Stimulated activated CD8-positive, alpha-beta memory T cell treated with anti-CD3 and anti-CD28 coated beads, Interleukin-7, amount 100 ng/mL, for 48 hours (primary cell): ENCODE measurements at regions not wholly inside any gene's neighbourhood (a gene's known extent, or its start where the extent isn't known, plus 50 kb on each side); places are given as distances from the start of the nearest gene placed in this dataset.
"Not testable (repeated sequence)": the region's sequence is repeated elsewhere in the genome, so short reads cannot be mapped to it uniquely, and the experiment has no call there.

ENCODE experiments used
- DNase-seq, 2 donors: peaks; one replicate each; pipeline ENCODE4 v3.0.0-alpha.2; 2020; ENCODE audit warnings: low read depth in 1 of 2; ENCODE audit errors: extremely low read depth in 1 of 2

- DNase-seq = no peak
Observed at GRCh38 chr21:36591326-36591970, 107.5 kb upstream of the SIM2 start.

GRCh38 chr21:36596174-36596573 is 102.7 kb upstream of the SIM2 start:
- no peak for DNase-seq

DNA sequence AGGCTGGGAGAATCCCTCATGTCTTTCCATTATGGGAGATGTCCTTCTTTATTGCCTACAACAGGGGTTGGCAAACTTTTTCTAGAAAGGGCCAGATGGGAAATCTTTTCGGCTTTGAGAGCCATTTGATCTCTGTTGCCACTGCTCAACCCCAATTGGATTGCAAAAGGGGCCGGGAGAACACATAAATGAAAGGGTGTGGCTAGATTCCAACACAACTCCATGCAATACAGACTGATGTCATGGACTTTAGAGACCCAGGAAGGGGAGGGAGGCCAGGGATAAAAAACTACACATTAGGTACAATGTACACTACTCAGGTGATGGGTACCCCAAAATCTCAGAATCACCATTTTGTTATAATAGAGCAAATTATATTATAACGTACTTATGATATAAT is 97.6 kb upstream of the SIM2 start:
- no peak for DNase-seq

DNA sequence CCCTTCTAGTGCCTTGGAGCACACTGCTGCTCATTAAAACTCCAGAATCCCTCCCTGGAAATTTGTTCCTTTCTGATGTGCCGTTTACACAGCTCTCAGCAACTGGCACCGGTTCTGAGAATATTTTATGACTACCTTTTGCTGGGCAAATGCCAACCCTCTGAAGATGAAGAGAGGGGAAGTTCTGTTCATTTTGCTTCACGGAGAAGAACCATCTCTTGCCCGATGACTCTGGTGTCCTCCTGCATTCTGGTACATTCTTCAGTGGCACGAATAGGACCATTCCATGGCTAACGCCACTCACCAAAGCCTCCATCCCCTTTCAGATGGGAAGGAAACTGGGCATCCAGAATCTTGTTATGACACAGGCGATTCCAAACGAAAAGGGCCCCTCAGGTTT is 96.2 kb upstream of the SIM2 start:
- DNase-seq = no peak

DNA sequence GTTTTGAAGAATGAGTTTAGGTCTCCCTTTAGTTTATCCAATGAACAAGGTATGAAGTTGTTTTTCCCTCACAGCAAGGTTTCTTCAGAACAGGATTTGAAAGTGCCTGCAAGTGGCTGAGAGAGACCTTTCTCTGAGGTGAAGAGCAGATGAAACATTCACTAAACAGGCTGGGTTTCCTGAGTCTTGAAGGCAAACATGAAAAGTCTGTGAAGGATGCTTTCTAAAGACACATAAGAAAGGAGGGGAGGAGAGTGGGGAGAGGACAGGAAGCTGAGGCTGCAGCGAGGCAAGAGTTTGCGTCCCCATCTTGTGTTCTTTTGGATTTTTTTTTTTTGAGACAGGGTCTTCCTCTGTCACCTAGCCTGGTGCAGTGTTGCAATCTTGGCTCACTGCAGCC is 95.7 kb upstream of the SIM2 start:
- DNase-seq = no peak

GRCh38 chr21:36605426-36605825 is 93.5 kb upstream of the SIM2 start:
- DNase-seq = no peak

DNA sequence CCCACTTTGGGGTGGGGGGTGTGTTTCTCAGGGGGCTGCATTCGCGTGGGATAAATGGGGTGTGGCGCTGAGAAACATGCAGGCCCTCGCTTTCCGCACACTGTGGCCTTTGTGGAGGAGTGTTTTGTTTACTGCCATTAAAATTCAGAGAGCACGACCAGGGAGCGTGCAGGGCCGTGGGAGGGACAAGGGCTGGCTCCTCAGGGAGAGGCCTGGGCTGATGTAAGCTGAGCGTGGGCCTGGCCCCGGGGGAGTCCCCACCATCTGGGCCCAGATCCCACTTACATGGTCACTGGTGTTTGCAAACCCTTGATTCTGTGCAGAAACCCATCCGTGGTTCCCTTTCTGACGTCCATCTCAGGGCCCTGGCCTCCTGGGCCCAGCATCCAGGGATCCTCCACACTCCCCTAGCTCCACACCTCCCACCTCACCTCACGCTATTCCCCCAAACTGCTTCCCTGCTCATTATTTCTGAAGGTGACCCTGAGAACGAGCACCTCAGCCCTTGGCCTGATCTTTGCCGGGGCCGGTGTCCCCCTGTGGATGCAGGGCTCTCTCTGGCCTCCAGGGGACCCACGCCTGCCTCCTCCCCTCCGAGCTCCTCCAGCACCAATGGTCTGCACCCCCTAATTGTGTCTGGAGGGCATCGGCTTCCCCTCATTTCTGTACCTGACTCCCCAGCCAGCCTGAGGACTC is 92.5 kb upstream of the SIM2 start:
- no peak for DNase-seq

DNA sequence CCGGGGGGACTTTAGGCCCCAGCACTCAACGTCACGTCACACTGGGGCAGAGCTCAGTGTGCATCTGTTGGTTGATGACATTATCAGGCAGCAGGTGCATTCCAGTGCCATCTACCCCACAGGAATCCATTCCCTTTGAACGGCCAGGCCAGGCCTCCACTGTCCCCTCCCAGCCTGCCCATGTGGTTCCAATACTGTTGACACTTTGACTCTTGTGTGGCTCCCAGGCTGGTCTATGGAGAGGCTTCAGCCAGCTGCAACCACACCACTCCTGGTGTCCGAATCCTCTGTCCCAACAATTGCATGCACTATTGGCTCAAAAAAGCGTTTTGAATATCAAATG is 92.0 kb upstream of the SIM2 start:
- no peak for DNase-seq

DNA sequence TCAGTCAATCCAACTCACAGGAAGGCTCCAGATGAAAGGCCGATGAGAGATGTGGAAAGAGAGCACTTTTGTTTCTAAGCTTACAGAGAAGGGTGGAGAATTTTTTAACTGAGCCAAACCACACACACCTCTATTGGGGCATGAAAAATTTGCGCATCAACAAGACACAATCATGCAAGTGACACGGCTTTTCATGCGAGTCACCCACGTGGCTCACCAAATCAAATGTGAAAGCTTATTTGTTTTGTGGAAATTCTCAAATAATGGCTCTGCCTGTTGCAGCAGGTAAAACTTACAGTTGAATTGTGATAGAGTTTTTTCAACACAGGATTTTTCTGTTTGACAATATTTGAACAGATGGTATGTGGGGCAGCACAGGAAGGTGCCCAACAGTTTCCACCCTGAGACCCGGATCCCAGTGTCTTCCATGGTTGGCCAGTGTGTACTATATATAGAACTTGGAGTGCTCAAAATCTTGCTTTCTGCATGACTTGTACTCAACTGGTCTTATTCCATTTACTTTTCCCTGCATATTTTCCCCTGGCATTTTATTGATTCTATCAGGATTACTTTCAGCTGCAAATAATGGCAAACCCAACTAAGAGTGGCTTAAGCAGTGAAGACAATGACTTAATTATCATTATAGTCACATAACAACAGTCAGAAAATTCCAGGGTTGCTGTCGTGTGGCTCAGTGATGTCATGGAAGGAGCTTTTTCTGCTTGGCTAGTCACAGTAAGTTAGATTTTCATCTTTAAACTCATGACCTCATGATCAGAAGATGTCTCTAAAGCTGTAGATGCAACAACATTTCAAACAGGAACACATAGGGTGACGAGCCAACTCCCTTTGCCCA is 90.6 kb upstream of the SIM2 start:
- no peak for DNase-seq

DNA sequence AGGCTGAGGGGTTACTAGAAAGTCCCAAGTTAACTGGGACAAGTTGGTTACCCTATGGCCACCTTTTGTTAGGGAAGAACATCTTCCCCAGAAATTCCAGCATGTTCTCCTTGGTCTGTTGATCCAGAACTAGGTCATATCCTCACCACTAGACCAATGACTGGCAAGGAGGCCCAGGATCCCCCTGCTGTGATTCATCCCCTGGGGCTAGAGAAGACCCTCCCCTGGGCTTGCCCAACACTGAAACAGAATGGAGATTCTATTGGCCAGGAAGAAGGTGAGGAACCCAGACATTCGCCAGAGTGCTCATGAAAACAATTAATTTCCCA is 90.1 kb upstream of the SIM2 start:
- DNase-seq = no peak

DNA sequence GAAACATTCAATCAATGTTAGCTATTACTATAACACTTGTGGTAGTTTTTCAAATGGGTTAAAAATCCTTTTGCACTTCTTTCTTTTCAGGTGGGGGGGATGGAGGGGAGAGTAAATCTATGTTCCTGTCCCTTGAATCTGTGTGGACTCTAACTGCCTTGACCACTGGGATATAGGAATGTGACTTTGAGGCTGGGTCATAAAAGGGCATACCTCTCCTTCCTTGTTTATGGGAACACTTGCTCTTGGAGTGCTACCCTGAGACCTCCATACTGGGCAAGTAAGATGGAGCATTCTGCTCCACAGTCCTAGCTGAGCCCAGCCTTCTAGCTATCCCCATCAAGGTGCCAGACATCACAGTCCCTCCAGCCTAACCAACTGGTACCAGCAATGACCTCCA is 89.3 kb upstream of the SIM2 start:
- no peak for DNase-seq

DNA sequence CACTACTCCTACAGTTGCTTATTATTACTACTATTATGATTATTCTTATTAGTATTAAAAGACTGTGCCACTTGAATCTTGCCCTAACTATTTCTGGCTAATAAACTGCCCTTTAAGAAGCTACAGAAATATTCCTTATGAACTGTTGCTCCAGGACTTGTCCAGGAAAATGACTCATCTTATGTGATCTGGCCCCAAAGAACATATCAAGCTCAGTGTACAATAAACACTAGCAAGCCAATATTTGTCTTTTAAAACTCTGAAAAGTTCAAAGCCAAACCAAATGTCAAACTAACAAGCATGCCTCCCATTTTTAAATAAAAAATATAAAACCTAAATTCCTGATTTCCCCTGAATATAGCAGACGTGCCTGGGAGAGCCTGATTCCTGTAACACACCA is 88.7 kb upstream of the SIM2 start:
- no peak for DNase-seq

GRCh38 chr21:36610935-36611334 is 88.0 kb upstream of the SIM2 start:
- no peak for DNase-seq

DNA sequence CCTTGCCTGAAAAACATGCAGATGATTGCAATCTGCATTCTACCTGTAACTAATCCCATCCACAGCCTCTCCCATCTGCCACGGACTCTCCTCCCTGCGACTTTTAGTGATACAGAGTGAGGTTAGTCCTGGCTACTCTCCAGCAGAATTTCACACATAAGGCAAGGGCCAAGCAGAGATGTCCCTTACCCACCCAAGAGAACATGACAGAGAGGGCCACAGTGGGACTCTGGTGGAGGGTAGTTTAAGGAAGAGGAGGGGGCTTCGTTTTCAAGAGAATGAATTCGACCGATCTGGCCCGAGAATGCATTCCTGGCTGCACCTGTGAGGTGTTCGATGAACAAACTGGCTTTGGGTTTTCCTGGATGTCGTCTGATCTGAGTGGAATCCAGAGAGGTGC is 87.5 kb upstream of the SIM2 start:
- no peak for DNase-seq

- no peak for DNase-seq
Observed at GRCh38 chr21:36613059-36613458, 85.9 kb upstream of the SIM2 start.

- no peak for DNase-seq
Observed at GRCh38 chr21:36613554-36613953, 85.4 kb upstream of the SIM2 start.

- DNase-seq = no peak
Observed at GRCh38 chr21:36615274-36615964, 83.5 kb upstream of the SIM2 start.

GRCh38 chr21:36616773-36617172 is 82.1 kb upstream of the SIM2 start:
- DNase-seq = not testable (repeated sequence)

DNA sequence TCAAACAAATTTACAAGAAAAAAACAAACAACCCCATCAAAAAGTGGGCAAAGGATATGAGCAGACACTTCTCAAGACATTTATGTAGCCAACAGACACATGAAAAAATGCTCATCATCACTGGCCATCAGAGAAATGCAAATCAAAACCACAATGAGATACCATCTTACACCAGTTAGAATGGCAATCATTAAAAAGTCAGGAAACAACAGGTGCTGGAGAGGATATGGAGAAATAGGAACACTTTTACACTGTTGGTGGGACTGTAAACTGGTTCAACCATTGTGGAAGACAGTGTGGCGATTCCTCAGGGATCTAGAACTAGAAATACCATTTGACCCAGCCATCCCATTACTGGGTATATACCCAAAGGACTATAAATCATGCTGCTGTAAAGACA is 77.1 kb upstream of the SIM2 start:
- not testable (repeated sequence) for DNase-seq

- no peak for DNase-seq
Observed at GRCh38 chr21:36624105-36624504, 74.8 kb upstream of the SIM2 start.

- DNase-seq = no peak
Observed at GRCh38 chr21:36626791-36627190, 72.1 kb upstream of the SIM2 start.

- no peak for DNase-seq
Observed at GRCh38 chr21:36627242-36627641, 71.7 kb upstream of the SIM2 start.
